ENCODE measurements at regions not wholly inside any gene's neighbourhood (a gene's known extent, or its start where the extent isn't known, plus 50 kb on each side); places are given as distances from the start of the nearest gene placed in this dataset.

DNA sequence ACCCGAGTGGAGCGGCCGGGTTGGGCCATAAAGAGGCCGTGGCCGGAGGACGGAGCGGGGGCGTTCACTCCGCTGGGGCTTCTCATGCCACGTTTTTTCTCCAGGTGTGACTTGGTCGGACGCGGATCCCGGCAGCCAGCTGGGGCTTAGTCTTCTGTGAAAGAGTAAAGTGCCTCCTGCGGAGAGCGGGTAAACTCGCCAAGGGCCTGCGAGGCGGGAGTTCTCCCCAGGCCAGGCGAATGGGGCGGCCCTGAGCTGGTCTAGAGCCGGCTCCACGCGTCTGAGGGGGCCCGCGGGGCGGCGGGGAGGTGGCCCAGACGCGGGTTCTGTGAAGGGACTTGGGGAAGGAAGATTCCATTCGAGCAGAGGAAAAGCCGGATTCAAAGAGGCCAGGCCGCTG lies 86.3 kb upstream of the VIPR2 start:
- no peak for TF ChIP-seq SP1 (IDR thresholded peaks at IDR 0.05)
- TF ChIP-seq FOXK2 (IDR thresholded peaks at IDR 0.05), result no peak
- TF ChIP-seq FOXA1 (IDR thresholded peaks at IDR 0.05), result no peak
- no peak for TF ChIP-seq FOXM1 (IDR thresholded peaks at IDR 0.05; ENCODE audit: borderline replicate concordance)
- TF ChIP-seq ELF4 (IDR thresholded peaks at IDR 0.05), result no peak

All from HEK293T (cell line).